ENCODE measurements at regions not wholly inside any gene's neighbourhood (a gene's known extent, or its start where the extent isn't known, plus 50 kb on each side); places are given as distances from the start of the nearest gene placed in this dataset.

DNA sequence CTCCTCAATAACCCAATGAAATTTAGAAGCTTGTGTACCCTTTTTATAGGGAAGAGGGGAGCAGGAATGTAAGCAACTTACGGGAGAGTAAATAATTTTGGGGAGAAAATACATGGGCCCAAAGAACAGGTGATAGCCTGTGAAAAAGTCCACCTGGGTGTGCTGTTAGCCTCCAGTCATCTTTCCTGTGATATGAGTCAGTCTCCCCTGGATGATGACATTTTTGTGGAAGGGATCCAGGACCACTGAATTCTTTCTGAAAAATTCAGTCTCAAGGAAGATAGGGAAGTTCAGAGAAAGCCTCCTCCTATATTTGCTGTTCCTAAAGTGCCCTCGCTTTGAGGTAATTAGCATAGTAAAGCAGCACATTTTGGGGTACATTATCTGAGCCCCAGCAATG is 149.8 kb downstream of the SQOR start:
- TF ChIP-seq, protein P1, sequence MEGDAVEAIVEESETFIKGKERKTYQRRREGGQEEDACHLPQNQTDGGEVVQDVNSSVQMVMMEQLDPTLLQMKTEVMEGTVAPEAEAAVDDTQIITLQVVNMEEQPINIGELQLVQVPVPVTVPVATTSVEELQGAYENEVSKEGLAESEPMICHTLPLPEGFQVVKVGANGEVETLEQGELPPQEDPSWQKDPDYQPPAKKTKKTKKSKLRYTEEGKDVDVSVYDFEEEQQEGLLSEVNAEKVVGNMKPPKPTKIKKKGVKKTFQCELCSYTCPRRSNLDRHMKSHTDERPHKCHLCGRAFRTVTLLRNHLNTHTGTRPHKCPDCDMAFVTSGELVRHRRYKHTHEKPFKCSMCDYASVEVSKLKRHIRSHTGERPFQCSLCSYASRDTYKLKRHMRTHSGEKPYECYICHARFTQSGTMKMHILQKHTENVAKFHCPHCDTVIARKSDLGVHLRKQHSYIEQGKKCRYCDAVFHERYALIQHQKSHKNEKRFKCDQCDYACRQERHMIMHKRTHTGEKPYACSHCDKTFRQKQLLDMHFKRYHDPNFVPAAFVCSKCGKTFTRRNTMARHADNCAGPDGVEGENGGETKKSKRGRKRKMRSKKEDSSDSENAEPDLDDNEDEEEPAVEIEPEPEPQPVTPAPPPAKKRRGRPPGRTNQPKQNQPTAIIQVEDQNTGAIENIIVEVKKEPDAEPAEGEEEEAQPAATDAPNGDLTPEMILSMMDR (conservative IDR thresholded peaks at IDR 0.05; ENCODE audit: low read depth, low read length) = no peak
- TF ChIP-seq EZH2 (IDR thresholded peaks at IDR 0.05; ENCODE audit: low read length, unreplicated experiment) (no peak), EZH2phosphoT487 (IDR thresholded peaks at IDR 0.05; ENCODE audit: borderline replicate concordance, low read length) (no peak)

All from PC-3 (cell line).